IMR-90 (cell line): ENCODE measurements at regions not wholly inside any gene's neighbourhood (a gene's known extent, or its start where the extent isn't known, plus 50 kb on each side); places are given as distances from the start of the nearest gene placed in this dataset.

Experiments used
- ATAC-seq: fragments of 200-7000 bp; cut with Tn5 transposase; 2 replicates; pipeline ENCODE4 v1.9.1; 2020; ENCODE audit warnings: low read depth, mild to moderate bottlenecking, moderate library complexity
- BruUV-seq: library from RNA; stranded (reverse); fragments of 400-500 nt; replicated peaks from 2 replicates; lab custom pipeline; 2021; lab: Mats Ljungman, UMichigan
- CTCF ChIA-PET: fragments of 300-600 bp; formaldehyde crosslinking; extraction: SDS; loops from one replicate; lab custom pipeline; 2021; ENCODE audit warnings: antibody characterized with exemption; lab: Yijun Ruan, JAX
- POLR2A ChIA-PET: fragments of 300-600 bp; sonication (Branson Sonifier 250); formaldehyde crosslinking; loops from one replicate; lab custom pipeline; 2022; ENCODE audit warnings: antibody characterized with exemption; ENCODE audit not compliant: unreplicated experiment; lab: Charles Lee
- DNase-seq: peaks from one replicate; pipeline ENCODE4 v3.0.0; 2013
- H2AFZ ChIP-seq: replicated peaks from 2 replicates; pipeline ENCODE3; 2013; ENCODE audit warnings: low read length, mild to moderate bottlenecking; ENCODE audit not compliant: poor library complexity
- H2AK5ac ChIP-seq: 2 replicates; pipeline ENCODE4 v1.6.1; 2013; ENCODE audit warnings: low read depth, low read length, inconsistent platforms
- H2AK9ac ChIP-seq: replicated peaks from 2 replicates; pipeline ENCODE3; 2013; ENCODE audit warnings: mild to moderate bottlenecking, low read depth, low read length, moderate library complexity; ENCODE audit not compliant: poor library complexity
- H2BK120ac ChIP-seq: 2 replicates; pipeline ENCODE4 v1.6.1; 2013; ENCODE audit warnings: low read depth, low read length, inconsistent platforms
- H2BK15ac ChIP-seq: 3 replicates; pipeline ENCODE4 v1.6.1; 2013; ENCODE audit warnings: low read depth, low read length, inconsistent platforms
- H2BK20ac ChIP-seq: 2 replicates; pipeline ENCODE4 v1.6.1; 2013; ENCODE audit warnings: low read depth, mild to moderate bottlenecking, inconsistent platforms, low read length, moderate library complexity
- H2BK5ac ChIP-seq: 2 replicates; pipeline ENCODE4 v1.6.1; 2013; ENCODE audit warnings: mild to moderate bottlenecking, low read depth, low read length, inconsistent platforms; ENCODE audit not compliant: poor library complexity, severe bottlenecking
- H3K14ac ChIP-seq: replicated peaks from 2 replicates; pipeline ENCODE4 v1.6.1; 2013; ENCODE audit warnings: low read depth, low read length, inconsistent platforms
- H3K18ac ChIP-seq: 2 replicates; pipeline ENCODE4 v1.6.1; 2013; ENCODE audit warnings: low read depth, low read length, control low read depth
- H3K23ac ChIP-seq: 2 replicates; pipeline ENCODE4 v1.6.1; 2013; ENCODE audit warnings: low read depth, low read length, inconsistent platforms
- H3K27ac ChIP-seq: 2 replicates; pipeline ENCODE4 v1.5.1; 2013; ENCODE audit warnings: mild to moderate bottlenecking, control low read depth, low read length; ENCODE audit not compliant: insufficient read depth
- H3K27me3 ChIP-seq: 2 replicates; pipeline ENCODE4 v1.6.1; 2013; ENCODE audit warnings: low read length; ENCODE audit not compliant: control insufficient read depth, insufficient read depth
- H3K36me3 ChIP-seq: 2 replicates; pipeline ENCODE4 v1.6.1; 2013; ENCODE audit warnings: low read length, mixed read lengths; ENCODE audit not compliant: control insufficient read depth, insufficient read depth
- H3K4ac ChIP-seq: 2 replicates; pipeline ENCODE4 v1.6.1; 2013; ENCODE audit warnings: low read depth, low read length, inconsistent platforms
- H3K4me1 ChIP-seq: 2 replicates; pipeline ENCODE4 v1.6.1; 2013; ENCODE audit warnings: low read length, mixed read lengths; ENCODE audit not compliant: control insufficient read depth, insufficient read depth
- H3K4me2 ChIP-seq: 2 replicates; pipeline ENCODE4 v1.6.1; 2013; ENCODE audit warnings: low read depth, mild to moderate bottlenecking, control low read depth, low read length, moderate library complexity
- H3K4me3 ChIP-seq: 2 replicates; pipeline ENCODE4 v1.5.1; 2013; ENCODE audit warnings: low read depth, mild to moderate bottlenecking, control low read depth, low read length, moderate library complexity; ENCODE audit not compliant: insufficient read depth
- H3K56ac ChIP-seq: 2 replicates; pipeline ENCODE4 v1.6.1; 2013; ENCODE audit warnings: low read length, inconsistent platforms; ENCODE audit not compliant: insufficient read depth; ENCODE audit errors: extremely low read depth
- H3K79me1 ChIP-seq, 2 experiments: 2 replicates each; pipeline ENCODE4 v1.6.1; 2013; ENCODE audit warnings: low read length in 2 of 2, inconsistent platforms in 1 of 2, low read depth in 1 of 2
- H3K9ac ChIP-seq: 2 replicates; pipeline ENCODE4 v1.6.1; 2013; ENCODE audit warnings: low read depth, low read length, control low read depth
- H3K9me1 ChIP-seq: 2 replicates; pipeline ENCODE4 v1.6.1; 2013; ENCODE audit warnings: low read length, inconsistent platforms; ENCODE audit not compliant: insufficient read depth
- H3K9me3 ChIP-seq: 2 replicates; pipeline ENCODE4 v1.6.1; 2013; ENCODE audit warnings: low read length; ENCODE audit not compliant: control insufficient read depth, insufficient read depth
- H4K20me1 ChIP-seq: 2 replicates; pipeline ENCODE4 v1.6.1; 2013; ENCODE audit warnings: low read length, inconsistent platforms; ENCODE audit not compliant: insufficient read depth
- H4K5ac ChIP-seq: 2 replicates; pipeline ENCODE4 v1.6.1; 2013; ENCODE audit warnings: mild to moderate bottlenecking, low read depth, low read length, control low read depth
- H4K8ac ChIP-seq, 2 experiments: 2 replicates each; pipeline ENCODE4 v1.6.1; 2013; ENCODE audit warnings: low read depth in 2 of 2, low read length in 2 of 2, control low read depth in 1 of 2, inconsistent platforms in 1 of 2
- H4K91ac ChIP-seq: 2 replicates; pipeline ENCODE4 v1.6.1; 2013; ENCODE audit warnings: low read depth, low read length, inconsistent platforms; ENCODE audit not compliant: insufficient read depth
- BHLHE40 ChIP-seq: fragments of 150-350 bp; IDR thresholded peaks from 2 replicates; pipeline ENCODE4 v1.6.1; 2016; ENCODE audit warnings: mild to moderate bottlenecking, low read depth, low read length
- CEBPB ChIP-seq: IDR thresholded peaks from 2 replicates; pipeline ENCODE4 v1.6.1; 2012; ENCODE audit warnings: low read depth, low read length, improper control_type of control experiment
- CTCF ChIP-seq: conservative IDR thresholded peaks from 2 replicates; pipeline ENCODE4 v1.5.1; 2012; ENCODE audit warnings: mild to moderate bottlenecking, low read depth, low read length, improper control_type of control experiment
- MAFK ChIP-seq: IDR thresholded peaks from 2 replicates; pipeline ENCODE4 v1.6.1; 2012; ENCODE audit warnings: low read depth, low read length, improper control_type of control experiment
- POLR2A ChIP-seq: IDR thresholded peaks from 2 replicates; pipeline ENCODE4 v1.6.1; 2012; ENCODE audit warnings: mild to moderate bottlenecking, low read depth, low read length
- WGBS, 2 experiments: methylation state at CpG; one replicate each; pipeline versions ENCODE4 v1.1.5 to v1.1.7; 2013; ENCODE audit warnings: missing lambda C conversion rate in 2 of 2; ENCODE audit not compliant: insufficient read length in 1 of 2; ENCODE audit errors: extremely low coverage in 2 of 2; 5-methylcytosine and 5-hydroxymethylcytosine counted together
- dilution Hi-C: fragments of 300-500 bp; cut with HindIII; formaldehyde crosslinking; loops from one replicate; pipeline ENCODE4 v1.14.3; 2018; ENCODE audit warnings: low sequenced_read_pairs; ENCODE audit not compliant: unreplicated experiment
- in situ Hi-C: fragments of 300-500 bp; cut with MboI; formaldehyde crosslinking; loops from 3 replicates; pipeline ENCODE4 v1.14.3; 2019; ENCODE audit warnings: low sequenced_read_pairs, inconsistent platforms, mixed read lengths
- intact Hi-C: fragments of 100-400 bp; cut with micrococcal nuclease; formaldehyde crosslinking; loops from 2 replicates; pipeline ENCODE4 v1.10.0; 2022

- H3K79me1 ChIP-seq, result no peaks in the 10 kb centered on the region
- no TSS peak for BruUV-seq
- H3K23ac ChIP-seq, result no peak overlapping the region
- POLR2A ChIA-PET, result no interaction called here
- DNase-seq (no peak), ATAC-seq (no peak)
- H2AK9ac ChIP-seq, result no peak overlapping the region
- peaks cover 47% of the 10 kb centered on the region for H3K27me3 ChIP-seq
- CTCF ChIA-PET, result no interaction called here
- H3K4ac ChIP-seq, result no peak overlapping the region
- no peak overlapping the region for H4K5ac ChIP-seq
- H3K9me3 ChIP-seq, result no peaks in the 10 kb centered on the region
- no peak overlapping the region for H2BK15ac ChIP-seq
- H4K91ac ChIP-seq, result no peak overlapping the region
- H4K20me1 ChIP-seq, result no peaks in the 10 kb centered on the region
- TF ChIP-seq CEBPB, result no peak
- TF ChIP-seq BHLHE40, result no peak
- no peak for TF ChIP-seq CTCF
- TF ChIP-seq MAFK, result no peak
- TF ChIP-seq POLR2A, result no peak
- H3K9me1 ChIP-seq, result no peaks in the 10 kb centered on the region
- in situ Hi-C loops, result no loop called here
- intact Hi-C loops, result no loop called here
- no peak overlapping the region for H2AFZ ChIP-seq
- H3K14ac ChIP-seq, result no peak overlapping the region
- no peak overlapping the region for H4K8ac ChIP-seq
- H3K4me1 ChIP-seq, result no peaks in the 10 kb centered on the region
- no peak overlapping the region for H2BK20ac ChIP-seq
- H3K27ac ChIP-seq, result no peak overlapping the region
- no peak overlapping the region for H3K56ac ChIP-seq
- no peak overlapping the region for H3K4me2 ChIP-seq
- no peak overlapping the region for H3K4me3 ChIP-seq
- no peak overlapping the region for H2AK5ac ChIP-seq
- dilution Hi-C loops, result no loop called here
- H2BK120ac ChIP-seq, result no peak overlapping the region
- no peak overlapping the region for H3K18ac ChIP-seq
- no peak overlapping the region for H3K9ac ChIP-seq
- H3K36me3 ChIP-seq, result no peaks in the 10 kb centered on the region
- H2BK5ac ChIP-seq, result no peak overlapping the region
- no CpG with 5 or more reads among the region's 1 CpG for WGBS, 2 experiments
Measured at GRCh38 chr1:226486161-226486560, 62.4 kb upstream of the STUM start.
